CD4-positive, alpha-beta T cell treated with Interleukin-17A for 4 hours (primary cell): ENCODE measurements at regions not wholly inside any gene's neighbourhood (a gene's known extent, or its start where the extent isn't known, plus 50 kb on each side); places are given as distances from the start of the nearest gene placed in this dataset.
"Not testable (repeated sequence)": the region's sequence is repeated elsewhere in the genome, so short reads cannot be mapped to it uniquely, and the experiment has no call there.

ENCODE experiments used
- DNase-seq: peaks from one replicate; pipeline ENCODE4 v3.0.0-alpha.2; 2020; ENCODE audit warnings: mixed read lengths

DNA sequence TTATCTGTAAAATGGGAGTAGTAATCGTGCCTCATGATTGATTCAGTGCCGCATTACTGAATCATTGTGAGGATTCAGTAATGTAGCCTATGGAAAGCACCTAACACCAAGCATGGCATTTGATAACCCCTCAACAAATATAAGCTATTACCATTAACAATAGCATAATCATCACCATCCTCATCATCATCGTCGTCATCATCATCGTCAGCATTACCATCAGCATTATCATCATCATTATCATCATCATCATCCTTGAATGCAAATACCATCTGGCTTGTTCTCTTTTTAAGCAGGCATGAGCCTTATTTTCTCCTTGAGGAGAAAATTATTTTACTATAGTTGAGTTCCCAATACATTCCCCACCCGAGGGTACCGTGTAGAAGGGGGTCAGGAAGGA lies 115.4 kb upstream of the PTPRG start:
- DNase-seq = no peak

DNA sequence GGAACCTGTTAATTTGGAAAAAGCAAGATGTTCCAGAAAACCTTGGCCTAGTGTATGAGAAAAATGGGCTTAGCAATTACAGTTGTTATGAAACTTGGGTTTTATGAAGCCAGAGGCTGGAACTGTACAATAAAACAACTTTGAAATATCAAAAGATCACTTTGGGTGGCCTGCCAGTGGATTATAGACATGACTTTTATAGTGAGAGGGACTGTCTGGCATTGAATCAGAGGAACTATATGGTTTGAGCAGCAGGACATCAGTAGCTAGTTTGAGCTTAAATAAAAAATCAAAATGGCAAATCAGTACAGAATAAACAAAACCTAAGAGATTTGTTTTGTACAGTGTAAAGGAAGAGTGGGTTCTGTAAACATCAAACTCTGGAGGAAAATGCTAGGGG lies 115.0 kb upstream of the PTPRG start:
- DNase-seq = no peak

DNA sequence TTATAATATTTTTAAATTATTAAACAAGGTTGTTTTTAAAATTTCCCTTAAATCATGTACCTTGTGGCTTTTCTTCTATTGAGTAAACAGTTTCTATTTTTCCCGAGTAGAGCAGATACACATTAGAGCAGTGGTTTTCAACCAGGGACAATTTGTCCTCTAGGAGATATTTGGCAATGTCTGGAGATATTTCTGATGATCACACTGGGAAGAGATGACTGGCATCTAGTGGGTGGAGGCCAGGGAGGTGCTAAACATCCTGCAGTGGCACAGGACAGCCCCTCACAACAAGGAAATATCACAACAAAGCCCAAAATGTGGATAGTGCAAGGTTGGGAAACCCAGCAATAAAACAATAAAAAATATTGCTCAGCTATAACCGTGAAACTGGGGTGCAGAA lies 113.0 kb upstream of the PTPRG start:
- no peak for DNase-seq

DNA sequence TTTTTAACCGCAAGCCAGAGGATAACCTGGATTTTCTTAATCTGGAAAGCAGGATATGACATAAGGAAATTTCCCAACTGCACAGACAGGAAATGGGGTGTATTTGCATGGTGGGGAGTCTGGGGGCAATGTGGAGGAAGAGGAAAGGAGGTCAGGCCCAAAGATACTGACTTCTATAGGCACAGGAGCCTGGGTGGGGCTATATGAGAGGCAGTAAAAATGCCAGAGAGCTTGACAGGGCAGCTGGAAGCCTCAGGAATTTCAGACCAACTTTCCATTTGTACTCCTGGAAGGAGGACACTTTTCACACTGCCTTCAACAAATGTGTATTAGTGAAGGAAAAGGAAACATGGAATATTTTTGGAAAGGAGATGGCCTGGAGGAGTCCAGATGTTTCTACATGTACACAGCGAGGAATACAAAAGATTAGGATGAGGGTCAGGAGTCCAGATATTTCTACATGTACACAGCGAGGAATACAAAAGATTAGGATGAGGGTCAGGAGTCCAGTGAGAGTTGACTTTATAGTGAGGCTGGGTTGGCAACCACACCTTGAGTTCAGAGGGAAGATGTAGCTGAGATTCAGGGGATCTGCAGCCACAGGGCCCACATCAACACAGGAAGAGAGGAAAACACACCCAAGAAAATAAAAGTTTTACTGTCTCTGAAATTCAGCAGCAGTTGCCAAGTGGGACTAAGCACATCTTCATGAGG lies 111.9 kb upstream of the PTPRG start:
- no peak for DNase-seq

DNA sequence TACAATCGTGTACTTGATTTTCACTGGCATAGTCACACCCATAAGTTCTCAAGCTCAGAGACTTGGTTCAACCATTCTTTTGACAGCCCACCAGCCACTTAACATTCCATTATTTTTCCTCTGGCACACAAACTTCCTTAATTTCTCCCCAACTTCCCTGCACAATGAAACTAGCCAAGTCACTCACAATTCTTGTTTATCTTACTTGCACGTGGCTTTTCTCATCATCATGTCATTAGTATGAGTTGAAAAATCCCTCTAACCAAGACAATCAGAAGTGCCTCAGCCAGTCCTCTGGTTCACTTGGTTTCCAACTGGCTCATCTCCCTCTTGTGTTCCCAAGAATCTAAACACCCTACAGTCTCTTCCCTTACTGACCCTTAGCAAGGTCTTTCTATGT lies 110.5 kb upstream of the PTPRG start:
- DNase-seq = no peak

DNA sequence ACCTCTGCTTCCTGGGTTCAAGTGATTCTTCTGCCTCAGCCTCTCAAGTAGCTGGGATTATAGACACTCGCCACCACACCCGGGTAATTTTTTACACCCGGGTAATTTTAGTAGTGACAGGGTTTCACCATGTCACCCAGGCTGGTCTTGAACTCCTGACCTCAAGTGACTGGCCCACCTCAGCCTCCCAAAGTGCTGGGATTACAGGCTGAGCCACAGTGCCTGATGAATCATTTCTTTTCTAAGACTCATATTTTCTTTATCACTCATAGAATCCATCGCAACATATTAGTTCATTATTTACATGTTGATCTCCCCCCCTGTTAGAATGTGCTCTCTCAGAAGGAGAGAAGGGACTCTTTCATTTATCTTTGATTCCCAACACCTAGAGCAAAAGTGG lies 109.5 kb upstream of the PTPRG start:
- DNase-seq = no peak

DNA sequence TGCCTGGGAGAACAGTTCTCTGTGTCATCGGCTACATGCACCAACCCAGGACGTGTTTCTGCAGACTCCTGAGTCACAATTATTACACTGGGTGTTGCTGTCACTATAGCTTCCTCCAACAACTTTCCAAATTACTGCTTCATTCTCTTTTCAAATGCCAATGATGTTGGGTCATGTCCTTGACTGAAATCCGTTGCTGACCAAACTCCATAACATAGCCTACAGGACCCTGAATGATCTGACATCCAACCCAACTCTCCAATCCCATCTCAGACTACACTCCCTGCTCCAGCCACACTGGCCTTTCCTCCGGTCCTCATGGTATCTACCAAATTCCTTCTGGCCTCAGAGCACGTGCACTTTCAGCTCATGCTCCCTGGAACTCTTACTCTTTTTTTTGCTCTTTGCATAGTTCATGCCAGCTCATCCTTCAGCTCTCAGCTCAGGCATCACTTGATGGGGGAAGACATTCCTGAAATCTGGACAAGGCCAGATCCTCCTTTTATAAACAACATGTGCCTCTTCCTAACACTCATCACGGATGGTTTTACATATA lies 108.8 kb upstream of the PTPRG start:
- DNase-seq = no peak

DNA sequence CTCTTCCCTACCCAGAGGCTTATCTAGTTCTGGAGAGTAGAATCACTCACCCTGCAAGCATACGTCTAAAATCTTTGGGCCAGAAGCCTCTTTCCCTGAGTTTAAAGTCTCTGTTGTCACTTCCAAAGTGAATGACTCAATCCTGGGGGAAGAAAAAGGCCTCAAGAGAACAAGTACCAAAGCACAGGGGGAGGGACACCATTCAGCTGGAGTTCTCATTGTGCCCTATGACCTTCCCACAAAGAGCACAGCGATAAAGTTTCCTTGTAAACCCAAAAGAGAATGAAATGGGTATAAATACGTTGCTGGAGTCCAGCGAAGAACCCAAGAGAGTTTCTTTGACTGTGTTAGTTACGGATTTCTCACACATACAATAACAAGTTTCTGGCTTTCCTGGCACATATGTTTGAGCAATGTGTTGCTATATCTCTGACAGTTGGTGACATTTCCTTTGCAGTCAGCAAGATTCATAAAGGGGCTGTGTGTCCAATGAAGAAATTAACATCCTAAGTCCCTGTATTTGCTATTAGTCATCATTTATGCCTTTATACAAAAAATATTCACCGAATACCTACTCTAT lies 107.3 kb upstream of the PTPRG start:
- DNase-seq = no peak

DNA sequence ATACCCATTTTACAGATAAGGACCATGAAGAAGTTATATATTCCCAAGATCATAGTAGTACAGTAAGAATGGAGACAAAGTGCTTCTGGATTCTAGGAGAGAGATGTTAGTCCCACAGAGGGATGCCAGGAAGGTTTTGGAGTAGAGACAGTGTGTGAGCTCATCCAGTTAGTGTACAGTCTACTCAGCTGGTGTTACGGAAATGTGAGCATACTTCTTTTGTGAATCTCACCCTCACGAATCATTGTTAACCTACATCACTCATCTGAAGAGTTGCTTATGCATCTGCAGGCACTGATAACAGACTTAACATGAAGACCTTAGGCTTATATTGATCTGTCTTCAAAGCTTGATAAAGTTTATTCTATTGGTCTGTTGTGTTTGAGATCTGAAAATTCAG lies 106.6 kb upstream of the PTPRG start:
- no peak for DNase-seq

DNA sequence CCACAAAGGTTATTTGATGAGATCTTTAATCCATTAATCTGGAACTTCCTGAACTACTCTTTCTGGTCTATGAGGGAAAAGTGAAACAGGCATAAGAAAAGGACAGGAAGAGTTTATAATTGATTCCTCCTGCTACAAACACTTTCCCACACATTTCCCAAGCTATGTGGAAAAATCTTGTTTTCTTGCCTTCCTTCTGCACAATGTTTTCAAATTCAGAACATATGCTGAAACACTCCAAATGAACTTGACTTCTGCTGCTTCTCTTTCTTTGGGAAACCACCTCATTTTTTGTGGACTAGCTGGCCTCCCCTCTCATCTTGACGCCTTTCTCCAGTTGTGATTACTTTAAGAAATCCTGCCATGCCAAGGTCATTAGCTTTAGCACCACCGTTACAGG lies 100.7 kb upstream of the PTPRG start:
- no peak for DNase-seq

DNA sequence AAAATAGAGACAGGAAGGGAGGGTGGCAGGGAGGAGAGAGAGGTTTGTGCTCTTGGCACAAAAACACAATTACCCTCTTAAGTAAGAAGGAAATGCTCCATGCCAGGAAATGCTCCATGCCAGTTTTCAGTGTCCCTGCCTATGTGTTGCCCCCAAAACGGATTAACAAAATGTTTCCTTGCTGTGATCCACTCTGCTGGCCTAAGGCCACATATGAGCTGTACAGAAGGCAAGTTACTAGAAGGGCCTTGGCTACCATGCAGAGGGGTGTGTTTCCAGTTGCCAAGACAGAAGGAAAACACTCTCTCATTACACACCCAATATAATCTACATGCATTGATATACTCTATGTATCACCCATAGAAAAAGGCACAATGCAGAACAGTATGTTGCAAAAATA lies 98.2 kb upstream of the PTPRG start:
- DNase-seq = no peak

DNA sequence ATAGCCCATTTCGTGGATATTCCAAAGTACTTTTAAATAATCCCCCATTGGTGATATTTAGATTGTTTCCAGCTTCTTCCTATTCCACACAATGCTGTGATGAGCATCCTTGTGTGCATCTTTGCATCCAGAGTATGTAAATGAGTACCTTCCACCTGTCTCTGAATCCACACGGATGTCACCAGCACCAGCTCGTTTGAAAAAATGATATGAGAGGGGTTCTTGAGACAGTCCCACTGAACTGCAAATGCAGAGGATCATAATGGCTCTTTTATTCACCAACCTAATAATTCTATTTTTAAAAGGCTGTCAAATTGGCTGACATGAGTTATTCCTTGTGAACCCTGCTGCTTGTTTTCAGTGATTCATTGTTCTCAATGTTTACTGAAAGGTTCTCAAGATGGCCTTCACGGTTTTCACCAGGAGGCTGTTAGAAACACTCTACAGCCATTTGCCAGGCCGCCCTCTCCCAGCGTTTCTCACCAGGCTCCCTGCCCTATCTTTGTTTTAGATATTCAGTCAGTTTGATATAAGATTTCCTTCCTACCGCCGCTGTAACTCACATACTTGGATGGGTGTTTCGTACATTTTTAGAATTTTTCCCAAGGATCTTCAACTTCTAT lies 96.7 kb upstream of the PTPRG start:
- no peak for DNase-seq

DNA sequence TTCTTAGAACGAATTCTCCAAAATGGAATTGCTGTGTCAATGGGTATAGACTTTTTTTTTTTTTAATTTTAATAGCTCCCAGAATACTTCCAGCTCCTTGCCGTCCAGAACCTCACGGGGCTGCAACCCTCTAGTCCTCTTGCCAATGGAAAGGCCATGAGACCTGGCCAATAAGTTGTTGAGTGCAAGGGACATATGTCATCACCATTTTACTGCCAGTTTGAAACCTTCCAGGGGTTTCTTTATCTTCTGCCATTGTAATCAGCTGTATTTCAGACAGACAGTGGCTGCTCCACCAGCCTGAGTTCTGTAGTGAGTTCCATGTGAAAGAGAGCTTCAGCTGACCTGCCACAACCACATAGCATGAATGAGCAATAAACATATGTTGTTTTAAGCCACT lies 95.0 kb upstream of the PTPRG start:
- DNase-seq = no peak

DNA sequence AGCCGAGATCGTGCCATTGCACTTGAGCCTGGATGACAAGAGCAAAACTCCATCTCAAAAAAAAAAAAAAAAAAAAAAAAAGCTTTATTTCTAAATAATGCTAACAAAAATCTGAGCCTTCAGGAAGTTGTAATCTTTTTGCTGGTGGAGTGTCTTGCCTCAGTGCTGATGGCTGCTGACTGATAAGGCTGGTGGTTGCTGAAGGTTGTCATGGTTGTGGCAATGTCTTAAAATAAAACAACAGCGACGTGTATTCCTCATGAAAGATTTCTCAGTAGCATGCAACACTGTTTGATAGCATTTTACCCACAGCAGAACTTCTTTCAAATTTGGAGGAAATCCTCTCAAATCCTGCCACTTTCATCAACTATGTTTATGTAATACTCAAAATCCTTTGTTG lies 77.4 kb upstream of the PTPRG start:
- DNase-seq = no peak

DNA sequence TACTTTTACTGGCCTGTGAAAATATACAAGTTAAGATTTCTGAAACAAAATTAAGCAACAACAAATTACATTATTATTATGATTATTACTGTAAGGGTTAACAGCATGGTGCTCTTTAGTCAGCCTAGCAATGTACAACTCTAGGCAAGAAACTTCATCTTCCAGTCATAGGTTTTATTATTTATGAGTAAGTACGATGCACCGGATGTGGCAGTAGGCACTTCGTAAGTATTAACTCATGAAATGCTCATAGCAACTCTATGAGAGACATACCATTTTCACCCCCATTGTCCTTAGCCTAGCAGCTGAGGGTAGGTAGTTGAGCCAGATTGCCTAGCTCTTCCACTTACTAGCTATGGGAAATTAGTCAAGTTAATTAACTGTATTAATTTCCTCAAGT lies 68.0 kb upstream of the PTPRG start:
- DNase-seq = no peak

DNA sequence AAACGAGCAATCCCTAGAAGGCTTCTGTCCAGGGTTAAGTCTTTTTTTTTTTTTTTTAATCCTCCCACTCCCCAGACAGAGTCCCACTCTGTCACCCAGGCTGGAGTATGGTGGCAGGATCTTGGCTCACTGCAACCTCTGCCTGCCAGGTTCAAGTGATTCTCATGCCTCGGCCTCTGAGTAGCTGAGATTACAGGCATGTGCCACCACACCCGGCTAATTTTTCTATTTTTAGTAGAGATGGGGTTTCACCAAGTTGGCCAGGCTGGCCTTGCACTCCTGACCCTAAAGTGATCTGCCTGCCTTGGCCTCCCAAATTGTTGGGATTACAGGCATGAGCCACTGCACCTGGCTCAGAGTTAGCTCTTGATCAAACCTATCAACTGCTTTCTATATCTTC lies 67.1 kb upstream of the PTPRG start:
- DNase-seq = not testable (repeated sequence)

DNA sequence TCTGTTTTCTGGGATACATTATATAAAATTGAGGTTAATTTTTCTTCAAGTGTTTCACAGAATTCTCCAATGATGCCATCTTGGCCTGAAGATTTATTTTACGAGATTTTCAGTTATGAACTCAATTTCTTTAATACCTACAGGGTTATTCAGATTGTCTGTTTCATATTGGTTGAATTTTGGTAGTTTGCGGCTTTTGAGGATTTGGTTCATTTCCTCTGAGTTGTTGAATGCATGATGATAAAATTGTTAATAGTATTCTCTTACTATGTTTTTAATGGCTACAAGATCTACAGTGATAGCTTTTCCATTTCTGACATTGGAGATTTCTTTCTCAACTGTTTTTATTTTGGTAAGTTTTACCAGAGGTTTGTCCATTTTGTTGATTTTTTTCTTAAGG lies 63.9 kb upstream of the PTPRG start:
- DNase-seq = no peak

DNA sequence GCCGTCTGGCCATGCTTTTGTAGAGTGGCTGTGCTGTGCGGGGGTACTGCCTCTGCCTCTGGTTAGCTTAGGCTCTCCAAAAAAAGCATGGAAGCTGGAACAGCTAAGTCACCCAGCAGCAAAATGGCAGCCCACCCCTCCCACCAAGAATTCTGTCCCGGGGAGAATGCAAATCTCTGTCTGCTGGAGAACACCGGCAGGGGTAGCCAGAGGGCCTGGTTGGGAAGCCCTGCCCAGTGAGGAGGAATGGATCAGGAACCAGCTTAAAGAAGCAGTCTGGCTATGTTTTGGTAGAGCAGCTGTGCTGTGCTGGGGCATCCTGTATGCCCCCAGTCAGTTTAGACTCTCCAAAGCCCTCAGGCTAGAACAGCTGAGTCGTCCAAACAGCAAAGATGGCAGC lies 56.2 kb upstream of the PTPRG start:
- DNase-seq = no peak

DNA sequence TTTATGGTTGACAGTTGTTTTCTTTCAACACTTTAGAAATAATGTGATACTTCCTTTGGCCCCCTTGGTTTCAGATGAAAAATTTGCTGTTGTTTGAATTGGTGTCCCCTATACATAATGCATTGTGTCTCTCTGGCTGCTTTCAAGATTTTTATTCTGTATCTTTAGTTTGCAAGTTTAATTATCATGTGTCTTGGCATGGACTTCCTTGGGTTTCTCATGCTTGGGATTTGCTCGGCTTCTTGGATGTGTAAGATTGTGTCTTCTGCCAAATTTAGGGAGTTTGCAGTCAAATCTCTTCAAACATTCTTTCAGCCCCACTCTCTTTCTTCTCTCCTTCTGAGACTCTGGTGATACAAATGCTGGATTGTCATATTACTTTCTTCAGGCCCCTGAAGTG lies 53.4 kb upstream of the PTPRG start:
- DNase-seq = no peak
